ENCODE measurements at regions not wholly inside any gene's neighbourhood (a gene's known extent, or its start where the extent isn't known, plus 50 kb on each side); places are given as distances from the start of the nearest gene placed in this dataset.

- DNase-seq, result no peak
These were observed 207.0 kb upstream of the SKOR2 start for GRCh38 chr18:47458483-47458882.

GRCh38 chr18:47457614-47458013, 206.2 kb upstream of the SKOR2 start:
- DNase-seq, result no peak

GRCh38 chr18:47453038-47453437, 201.6 kb upstream of the SKOR2 start:
- no peak for DNase-seq

GRCh38 chr18:47448956-47449355, 197.5 kb upstream of the SKOR2 start:
- DNase-seq, result no peak

- no peak for DNase-seq
These were observed 190.5 kb upstream of the SKOR2 start for GRCh38 chr18:47441914-47442313.

- DNase-seq, result no peak
These were observed 186.5 kb upstream of the SKOR2 start for GRCh38 chr18:47438001-47438400.

- DNase-seq, result no peak
These were observed 185.4 kb upstream of the SKOR2 start for GRCh38 chr18:47436871-47437270.

- DNase-seq, result no peak
These were observed 182.8 kb upstream of the SKOR2 start for GRCh38 chr18:47434214-47434746.

GRCh38 chr18:47427923-47428637, 176.6 kb upstream of the SKOR2 start:
- no peak for DNase-seq

- DNase-seq, result no peak
These were observed 175.6 kb upstream of the SKOR2 start for GRCh38 chr18:47427072-47427471.

- no peak for DNase-seq
These were observed 173.9 kb upstream of the SKOR2 start for GRCh38 chr18:47425365-47425764.

- DNase-seq, result no peak
These were observed 171.1 kb upstream of the SKOR2 start for GRCh38 chr18:47422524-47422923.

GRCh38 chr18:47420130-47420529, 168.7 kb upstream of the SKOR2 start:
- DNase-seq, result no peak

GRCh38 chr18:47418746-47419145, 167.3 kb upstream of the SKOR2 start:
- no peak for DNase-seq

- DNase-seq, result no peak
These were observed 166.3 kb upstream of the SKOR2 start for GRCh38 chr18:47417807-47418206.

GRCh38 chr18:47415881-47416280, 164.4 kb upstream of the SKOR2 start:
- no peak for DNase-seq

- DNase-seq, result no peak
These were observed 161.9 kb upstream of the SKOR2 start for GRCh38 chr18:47413327-47413726.

- DNase-seq, result no peak
These were observed 161.5 kb upstream of the SKOR2 start for GRCh38 chr18:47412924-47413323.

- DNase-seq, result no peak
These were observed 159.7 kb upstream of the SKOR2 start for GRCh38 chr18:47411159-47411558.

- DNase-seq, result no peak
These were observed 158.7 kb upstream of the SKOR2 start for GRCh38 chr18:47410139-47410538.

GRCh38 chr18:47409519-47409918, 158.1 kb upstream of the SKOR2 start:
- DNase-seq, result no peak

- no peak for DNase-seq
These were observed 156.3 kb upstream of the SKOR2 start for GRCh38 chr18:47407736-47408135.

- DNase-seq, result no peak
These were observed 153.4 kb upstream of the SKOR2 start for GRCh38 chr18:47404845-47405244.

- DNase-seq, result no peak
These were observed 152.5 kb upstream of the SKOR2 start for GRCh38 chr18:47403949-47404348.

GRCh38 chr18:47403317-47403716, 151.9 kb upstream of the SKOR2 start:
- DNase-seq, result no peak
